Stimulated activated CD8-positive, alpha-beta memory T cell treated with anti-CD3 and anti-CD28 coated beads, Interleukin-4, amount 100 ng/mL, for 1 hour (primary cell): ENCODE measurements at regions not wholly inside any gene's neighbourhood (a gene's known extent, or its start where the extent isn't known, plus 50 kb on each side); places are given as distances from the start of the nearest gene placed in this dataset.

ENCODE experiments used
- DNase-seq, 2 donors: peaks; one replicate each; pipeline ENCODE4 v3.0.0-alpha.2; 2020; ENCODE audit warnings: low read depth in 2 of 2, low spot score in 1 of 2

DNA sequence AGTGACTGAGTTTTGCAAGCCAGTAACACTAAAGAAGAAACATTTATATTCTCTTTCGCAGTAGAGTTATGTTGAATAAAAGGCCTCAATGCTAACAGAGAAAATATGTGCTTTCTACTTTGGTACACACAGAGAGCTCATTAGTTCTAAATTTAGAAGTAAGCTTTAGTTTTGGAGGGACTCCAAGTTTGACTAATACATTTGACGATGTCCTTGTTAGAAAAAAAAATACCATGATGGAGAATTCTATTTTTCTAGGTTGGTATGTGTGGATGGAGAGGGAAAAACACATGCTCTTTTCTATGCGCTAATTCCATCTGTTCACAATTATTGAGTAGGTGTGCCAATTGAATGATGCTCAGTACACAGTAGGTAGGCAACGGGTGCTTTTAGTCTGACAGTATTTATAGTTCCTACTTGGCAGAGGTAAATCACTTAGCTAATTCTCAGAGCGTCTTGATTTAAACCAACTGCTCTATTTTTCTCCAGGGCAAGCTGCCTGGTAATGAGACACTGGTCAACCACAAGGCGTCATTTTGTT lies 327.2 kb upstream of the AKR1E2 start:
- DNase-seq, result no peak

GRCh38 chr10:4494551-4494950 lies 331.5 kb upstream of the AKR1E2 start:
- no peak for DNase-seq

GRCh38 chr10:4492202-4492601 lies 333.8 kb upstream of the AKR1E2 start:
- DNase-seq, result no peak

- no peak for DNase-seq
These were observed 337.1 kb upstream of the AKR1E2 start for GRCh38 chr10:4488904-4489303.

GRCh38 chr10:4485636-4486035 lies 340.4 kb upstream of the AKR1E2 start:
- DNase-seq, result no peak

GRCh38 chr10:4483811-4484210 lies 342.2 kb upstream of the AKR1E2 start:
- no peak for DNase-seq

GRCh38 chr10:4482659-4483058 lies 343.3 kb upstream of the AKR1E2 start:
- no peak for DNase-seq

GRCh38 chr10:4481192-4481591 lies 344.8 kb upstream of the AKR1E2 start:
- DNase-seq, result no peak

DNA sequence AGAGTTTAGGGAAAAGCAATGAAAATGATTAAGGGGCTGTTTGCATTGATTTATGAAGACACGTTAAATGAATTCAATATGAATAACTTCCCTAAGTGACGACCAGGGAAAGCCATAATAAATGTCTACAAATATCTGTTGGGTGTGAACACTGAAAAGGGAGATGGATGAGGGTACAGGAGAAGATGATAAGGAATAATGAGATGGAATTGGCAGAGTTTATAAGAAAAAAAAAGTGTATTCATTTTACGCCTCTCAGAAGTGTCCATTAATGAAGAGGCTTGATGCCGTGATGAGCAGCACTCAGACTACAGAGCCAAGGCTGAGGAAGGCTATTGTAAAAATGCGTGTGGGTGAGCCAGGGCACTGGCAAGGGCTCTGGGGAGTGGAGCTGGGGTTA lies 346.7 kb upstream of the AKR1E2 start:
- no peak for DNase-seq

DNA sequence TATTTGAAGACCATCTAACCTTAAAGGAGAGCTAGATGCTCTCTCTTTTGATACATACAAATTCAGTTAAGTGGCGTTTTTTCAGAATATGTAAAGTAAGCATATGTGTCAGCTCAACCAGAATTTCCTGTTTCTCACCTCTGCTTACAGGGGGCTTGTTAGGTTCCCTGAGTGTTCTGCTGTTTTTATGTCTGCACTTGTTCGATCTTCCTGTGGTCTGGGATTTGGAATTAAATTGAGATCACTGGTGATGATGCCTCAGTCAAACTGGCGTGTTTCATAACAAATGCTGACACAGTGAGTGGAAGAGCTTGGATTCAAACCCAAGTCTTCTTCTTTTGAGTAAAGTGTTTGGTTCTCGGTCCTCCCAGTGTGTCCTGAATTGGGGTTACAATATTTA lies 348.3 kb upstream of the AKR1E2 start:
- DNase-seq, result no peak

DNA sequence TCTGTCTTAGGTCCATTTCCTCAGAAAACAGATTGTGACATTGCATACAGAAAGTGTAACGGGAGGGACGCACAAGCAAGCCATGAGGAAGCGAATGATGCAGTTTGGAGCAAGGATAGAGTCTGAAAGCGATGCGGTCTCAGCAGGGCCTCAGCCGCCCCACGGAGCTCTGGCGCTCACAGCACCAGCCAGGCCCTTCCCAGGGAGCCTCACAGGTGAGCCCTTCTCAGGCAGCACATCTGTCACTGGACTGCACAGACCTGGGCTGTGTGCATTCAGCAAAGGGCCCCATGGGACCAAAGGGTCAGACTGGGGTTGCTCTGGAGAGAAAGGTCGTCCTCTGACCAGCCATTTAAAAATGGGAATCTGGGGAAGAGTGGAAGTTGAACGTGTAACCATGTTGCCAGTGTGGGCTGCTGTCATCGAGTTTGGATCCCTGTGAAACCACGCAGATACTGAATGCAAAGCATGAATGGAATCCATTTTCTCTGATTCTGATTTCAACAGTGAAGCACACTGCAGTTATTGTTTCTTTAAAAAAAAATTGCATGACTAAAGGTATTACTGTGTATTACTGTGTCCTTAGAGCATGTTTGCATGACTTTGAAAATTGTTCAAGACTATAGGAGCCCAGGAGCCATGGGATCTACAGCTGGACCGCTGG lies 350.0 kb upstream of the AKR1E2 start:
- DNase-seq, result no peak

DNA sequence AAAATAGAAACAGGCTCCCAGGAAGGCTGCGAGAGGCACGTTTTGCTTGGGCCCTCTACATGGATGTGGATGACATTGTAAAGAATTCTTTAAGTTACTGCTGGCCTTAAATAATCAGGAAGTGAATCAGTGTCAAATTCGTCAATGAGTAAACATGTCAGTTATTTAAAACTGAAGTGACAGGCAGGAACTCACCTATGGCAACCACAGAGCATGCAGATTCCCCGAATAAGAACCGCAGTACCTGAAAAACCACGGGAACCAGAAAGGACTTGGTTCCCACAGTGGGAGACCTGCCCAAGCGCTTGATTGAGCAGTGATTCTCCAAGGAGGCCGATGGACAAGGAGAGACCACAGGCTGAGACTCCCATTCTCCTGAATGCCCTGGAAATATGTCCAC lies 351.2 kb upstream of the AKR1E2 start:
- DNase-seq, result no peak

DNA sequence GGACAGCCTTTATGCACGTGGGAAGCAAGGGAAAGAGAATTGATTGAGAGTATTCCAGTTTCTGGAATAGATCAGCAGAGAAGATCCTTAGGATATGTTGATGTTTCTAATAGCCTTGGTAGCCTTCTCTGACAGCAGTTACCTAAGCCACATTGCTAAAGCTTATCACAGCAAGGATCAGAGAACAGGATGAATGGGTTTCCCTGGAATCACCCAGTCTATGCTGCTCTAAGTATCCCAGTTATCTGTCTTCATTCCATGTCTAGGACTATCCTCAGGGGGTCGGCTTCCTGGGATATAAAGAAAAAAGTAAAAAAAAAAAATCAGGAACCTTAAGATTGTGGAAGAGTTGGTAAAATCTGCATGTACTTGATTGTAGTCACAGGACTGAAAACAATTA lies 352.0 kb upstream of the AKR1E2 start:
- no peak for DNase-seq

DNA sequence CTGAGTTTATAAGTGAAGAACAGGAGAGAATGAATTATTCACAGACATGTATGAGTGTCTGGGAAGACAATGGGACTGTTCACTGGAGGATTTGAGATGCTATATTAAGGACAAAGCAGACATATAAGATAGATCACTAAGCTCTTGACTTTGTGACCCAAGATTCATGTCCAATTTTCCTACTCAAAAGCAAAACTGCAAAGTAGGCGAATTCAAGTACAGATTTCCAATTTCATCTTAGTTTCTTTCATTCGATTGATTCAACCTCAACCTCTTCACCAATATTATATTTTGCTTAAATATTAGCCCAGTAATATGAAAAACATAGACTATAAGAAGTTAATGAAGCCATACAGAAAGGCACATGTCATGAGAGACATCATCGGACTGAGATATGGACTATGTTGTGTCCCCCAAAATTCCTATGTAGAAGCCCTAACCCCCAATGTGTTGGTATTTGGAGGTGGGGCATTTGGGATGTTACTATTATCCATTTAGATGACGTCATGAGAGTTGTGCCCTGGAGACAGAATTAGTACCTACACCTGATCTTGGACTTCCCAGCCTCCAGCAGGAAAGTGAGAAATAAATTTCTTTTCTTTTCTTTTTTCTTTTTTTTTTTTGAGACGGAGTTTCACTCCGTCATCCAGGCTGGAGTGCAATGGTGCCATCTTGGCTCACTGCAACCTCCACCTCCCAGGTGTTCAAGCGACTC lies 353.7 kb upstream of the AKR1E2 start:
- DNase-seq, result no peak

GRCh38 chr10:4470231-4470835 lies 355.7 kb upstream of the AKR1E2 start:
- no peak for DNase-seq

GRCh38 chr10:4467481-4467880 lies 358.5 kb upstream of the AKR1E2 start:
- no peak for DNase-seq

GRCh38 chr10:4460267-4460666 lies 365.7 kb upstream of the AKR1E2 start:
- no peak for DNase-seq

DNA sequence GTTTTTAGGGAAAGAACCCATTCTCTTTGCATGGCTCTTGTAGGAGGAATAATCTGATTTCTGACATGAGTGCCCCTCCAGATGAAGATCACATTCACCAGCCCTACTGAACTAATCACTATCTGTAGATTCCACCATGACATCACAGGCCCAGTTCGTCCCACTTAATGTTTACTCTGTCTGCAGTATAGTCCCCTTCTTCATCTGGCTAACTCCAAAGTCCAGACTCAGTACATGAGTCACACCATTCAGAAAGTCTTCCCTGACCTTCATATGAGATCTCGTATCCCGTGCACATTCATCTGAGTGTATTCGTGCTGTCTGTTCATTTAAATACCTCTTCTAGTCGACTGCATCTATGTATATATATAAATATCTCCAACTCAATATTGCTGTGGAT lies 366.5 kb upstream of the AKR1E2 start:
- DNase-seq, result no peak

DNA sequence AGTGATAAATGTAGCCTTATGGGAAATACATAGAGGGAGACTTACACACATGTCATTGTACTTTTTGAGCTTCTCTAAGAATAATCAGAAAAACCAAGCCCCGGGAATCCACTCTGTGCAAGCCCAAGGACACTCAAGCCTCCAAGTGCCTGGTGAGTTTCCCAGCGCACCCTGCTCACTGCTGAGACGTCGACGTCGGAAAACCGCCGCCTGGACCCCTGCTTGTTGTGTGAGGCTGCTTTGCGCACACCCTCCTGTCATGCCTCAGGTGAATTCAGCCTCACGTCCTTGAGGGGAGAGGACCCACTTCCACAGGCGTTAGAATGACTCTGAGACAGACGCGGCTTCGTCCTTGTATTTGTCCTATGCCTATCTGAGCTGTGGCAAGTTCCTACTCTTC lies 368.4 kb upstream of the AKR1E2 start:
- DNase-seq, result no peak

- no peak for DNase-seq
These were observed 369.2 kb upstream of the AKR1E2 start for GRCh38 chr10:4456776-4457175.

- DNase-seq, result no peak
These were observed 369.7 kb upstream of the AKR1E2 start for GRCh38 chr10:4456279-4456678.

GRCh38 chr10:4453950-4454349 lies 372.1 kb upstream of the AKR1E2 start:
- DNase-seq, result no peak
